IMR-90 (cell line): ENCODE measurements at regions not wholly inside any gene's neighbourhood (a gene's known extent, or its start where the extent isn't known, plus 50 kb on each side); places are given as distances from the start of the nearest gene placed in this dataset.
A peak's percentile ranks its signal among the peaks of the same experiment; 100 is the strongest.

Experiments
- ATAC-seq: fragments of 200-7000 bp; cut with Tn5 transposase; 2 replicates; pipeline ENCODE4 v1.9.1; 2020; ENCODE audit warnings: low read depth, mild to moderate bottlenecking, moderate library complexity
- BruUV-seq: library from RNA; stranded (reverse); fragments of 400-500 nt; replicated peaks from 2 replicates; lab custom pipeline; 2021; lab: Mats Ljungman, UMichigan
- CTCF ChIA-PET: fragments of 300-600 bp; formaldehyde crosslinking; extraction: SDS; loops from one replicate; lab custom pipeline; 2021; ENCODE audit warnings: antibody characterized with exemption; lab: Yijun Ruan, JAX
- POLR2A ChIA-PET: fragments of 300-600 bp; sonication (Branson Sonifier 250); formaldehyde crosslinking; loops from one replicate; lab custom pipeline; 2022; ENCODE audit warnings: antibody characterized with exemption; ENCODE audit not compliant: unreplicated experiment; lab: Charles Lee
- DNase-seq: peaks from one replicate; pipeline ENCODE4 v3.0.0; 2013
- H2AFZ ChIP-seq: replicated peaks from 2 replicates; pipeline ENCODE3; 2013; ENCODE audit warnings: low read length, mild to moderate bottlenecking; ENCODE audit not compliant: poor library complexity
- H2AK5ac ChIP-seq: 2 replicates; pipeline ENCODE4 v1.6.1; 2013; ENCODE audit warnings: low read depth, low read length, inconsistent platforms
- H2AK9ac ChIP-seq: replicated peaks from 2 replicates; pipeline ENCODE3; 2013; ENCODE audit warnings: mild to moderate bottlenecking, low read depth, low read length, moderate library complexity; ENCODE audit not compliant: poor library complexity
- H2BK120ac ChIP-seq: 2 replicates; pipeline ENCODE4 v1.6.1; 2013; ENCODE audit warnings: low read depth, low read length, inconsistent platforms
- H2BK15ac ChIP-seq: 3 replicates; pipeline ENCODE4 v1.6.1; 2013; ENCODE audit warnings: low read depth, low read length, inconsistent platforms
- H2BK20ac ChIP-seq: 2 replicates; pipeline ENCODE4 v1.6.1; 2013; ENCODE audit warnings: low read depth, mild to moderate bottlenecking, inconsistent platforms, low read length, moderate library complexity
- H2BK5ac ChIP-seq: 2 replicates; pipeline ENCODE4 v1.6.1; 2013; ENCODE audit warnings: mild to moderate bottlenecking, low read depth, low read length, inconsistent platforms; ENCODE audit not compliant: poor library complexity, severe bottlenecking
- H3K14ac ChIP-seq: replicated peaks from 2 replicates; pipeline ENCODE4 v1.6.1; 2013; ENCODE audit warnings: low read depth, low read length, inconsistent platforms
- H3K18ac ChIP-seq: 2 replicates; pipeline ENCODE4 v1.6.1; 2013; ENCODE audit warnings: low read depth, low read length, control low read depth
- H3K23ac ChIP-seq: 2 replicates; pipeline ENCODE4 v1.6.1; 2013; ENCODE audit warnings: low read depth, low read length, inconsistent platforms
- H3K27ac ChIP-seq: 2 replicates; pipeline ENCODE4 v1.5.1; 2013; ENCODE audit warnings: mild to moderate bottlenecking, control low read depth, low read length; ENCODE audit not compliant: insufficient read depth
- H3K27me3 ChIP-seq: 2 replicates; pipeline ENCODE4 v1.6.1; 2013; ENCODE audit warnings: low read length; ENCODE audit not compliant: control insufficient read depth, insufficient read depth
- H3K36me3 ChIP-seq: 2 replicates; pipeline ENCODE4 v1.6.1; 2013; ENCODE audit warnings: low read length, mixed read lengths; ENCODE audit not compliant: control insufficient read depth, insufficient read depth
- H3K4ac ChIP-seq: 2 replicates; pipeline ENCODE4 v1.6.1; 2013; ENCODE audit warnings: low read depth, low read length, inconsistent platforms
- H3K4me1 ChIP-seq: 2 replicates; pipeline ENCODE4 v1.6.1; 2013; ENCODE audit warnings: low read length, mixed read lengths; ENCODE audit not compliant: control insufficient read depth, insufficient read depth
- H3K4me2 ChIP-seq: 2 replicates; pipeline ENCODE4 v1.6.1; 2013; ENCODE audit warnings: low read depth, mild to moderate bottlenecking, control low read depth, low read length, moderate library complexity
- H3K4me3 ChIP-seq: 2 replicates; pipeline ENCODE4 v1.5.1; 2013; ENCODE audit warnings: low read depth, mild to moderate bottlenecking, control low read depth, low read length, moderate library complexity; ENCODE audit not compliant: insufficient read depth
- H3K56ac ChIP-seq: 2 replicates; pipeline ENCODE4 v1.6.1; 2013; ENCODE audit warnings: low read length, inconsistent platforms; ENCODE audit not compliant: insufficient read depth; ENCODE audit errors: extremely low read depth
- H3K79me1 ChIP-seq, 2 experiments: 2 replicates each; pipeline ENCODE4 v1.6.1; 2013; ENCODE audit warnings: low read length in 2 of 2, inconsistent platforms in 1 of 2, low read depth in 1 of 2
- H3K9ac ChIP-seq: 2 replicates; pipeline ENCODE4 v1.6.1; 2013; ENCODE audit warnings: low read depth, low read length, control low read depth
- H3K9me1 ChIP-seq: 2 replicates; pipeline ENCODE4 v1.6.1; 2013; ENCODE audit warnings: low read length, inconsistent platforms; ENCODE audit not compliant: insufficient read depth
- H3K9me3 ChIP-seq: 2 replicates; pipeline ENCODE4 v1.6.1; 2013; ENCODE audit warnings: low read length; ENCODE audit not compliant: control insufficient read depth, insufficient read depth
- H4K20me1 ChIP-seq: 2 replicates; pipeline ENCODE4 v1.6.1; 2013; ENCODE audit warnings: low read length, inconsistent platforms; ENCODE audit not compliant: insufficient read depth
- H4K5ac ChIP-seq: 2 replicates; pipeline ENCODE4 v1.6.1; 2013; ENCODE audit warnings: mild to moderate bottlenecking, low read depth, low read length, control low read depth
- H4K8ac ChIP-seq, 2 experiments: 2 replicates each; pipeline ENCODE4 v1.6.1; 2013; ENCODE audit warnings: low read depth in 2 of 2, low read length in 2 of 2, control low read depth in 1 of 2, inconsistent platforms in 1 of 2
- H4K91ac ChIP-seq: 2 replicates; pipeline ENCODE4 v1.6.1; 2013; ENCODE audit warnings: low read depth, low read length, inconsistent platforms; ENCODE audit not compliant: insufficient read depth
- BHLHE40 ChIP-seq: fragments of 150-350 bp; IDR thresholded peaks from 2 replicates; pipeline ENCODE4 v1.6.1; 2016; ENCODE audit warnings: mild to moderate bottlenecking, low read depth, low read length
- MAZ ChIP-seq: IDR thresholded peaks from 2 replicates; pipeline ENCODE4 v1.6.1; 2012; ENCODE audit warnings: low read depth, mild to moderate bottlenecking, low read length, improper control_type of control experiment, moderate library complexity, borderline replicate concordance
- MXI1 ChIP-seq: IDR thresholded peaks from 2 replicates; pipeline ENCODE4 v1.6.1; 2012; ENCODE audit warnings: low read depth, mild to moderate bottlenecking, low read length, moderate library complexity, borderline replicate concordance
- RAD21 ChIP-seq: IDR thresholded peaks from 2 replicates; pipeline ENCODE4 v1.6.1; 2012; ENCODE audit warnings: low read length, improper control_type of control experiment
- RCOR1 ChIP-seq: IDR thresholded peaks from 2 replicates; pipeline ENCODE4 v1.6.1; 2012; ENCODE audit warnings: mild to moderate bottlenecking, low read length, improper control_type of control experiment; ENCODE audit not compliant: insufficient replicate concordance
- RFX5 ChIP-seq: IDR thresholded peaks from 2 replicates; pipeline ENCODE4 v1.8.0; 2012; ENCODE audit warnings: low read depth, mild to moderate bottlenecking, low read length, moderate library complexity
- SMC3 ChIP-seq: fragments of 150-350 bp; IDR thresholded peaks from 2 replicates; pipeline ENCODE4 v1.6.1; 2016; ENCODE audit warnings: low read depth, mild to moderate bottlenecking, antibody characterized with exemption, low read length, moderate library complexity
- WGBS, 2 experiments: methylation state at CpG; one replicate each; pipeline versions ENCODE4 v1.1.5 to v1.1.7; 2013; ENCODE audit warnings: missing lambda C conversion rate in 2 of 2; ENCODE audit not compliant: insufficient read length in 1 of 2; ENCODE audit errors: extremely low coverage in 2 of 2; 5-methylcytosine and 5-hydroxymethylcytosine counted together
- dilution Hi-C: fragments of 300-500 bp; cut with HindIII; formaldehyde crosslinking; loops from one replicate; pipeline ENCODE4 v1.14.3; 2018; ENCODE audit warnings: low sequenced_read_pairs; ENCODE audit not compliant: unreplicated experiment
- in situ Hi-C: fragments of 300-500 bp; cut with MboI; formaldehyde crosslinking; loops from 3 replicates; pipeline ENCODE4 v1.14.3; 2019; ENCODE audit warnings: low sequenced_read_pairs, inconsistent platforms, mixed read lengths
- intact Hi-C: fragments of 100-400 bp; cut with micrococcal nuclease; formaldehyde crosslinking; loops from 2 replicates; pipeline ENCODE4 v1.10.0; 2022
- TF ChIP-seq, protein P1 (sequence below): conservative IDR thresholded peaks from 2 replicates; pipeline ENCODE4 v1.5.1; 2012; ENCODE audit warnings: mild to moderate bottlenecking, low read depth, low read length, improper control_type of control experiment

DNA sequence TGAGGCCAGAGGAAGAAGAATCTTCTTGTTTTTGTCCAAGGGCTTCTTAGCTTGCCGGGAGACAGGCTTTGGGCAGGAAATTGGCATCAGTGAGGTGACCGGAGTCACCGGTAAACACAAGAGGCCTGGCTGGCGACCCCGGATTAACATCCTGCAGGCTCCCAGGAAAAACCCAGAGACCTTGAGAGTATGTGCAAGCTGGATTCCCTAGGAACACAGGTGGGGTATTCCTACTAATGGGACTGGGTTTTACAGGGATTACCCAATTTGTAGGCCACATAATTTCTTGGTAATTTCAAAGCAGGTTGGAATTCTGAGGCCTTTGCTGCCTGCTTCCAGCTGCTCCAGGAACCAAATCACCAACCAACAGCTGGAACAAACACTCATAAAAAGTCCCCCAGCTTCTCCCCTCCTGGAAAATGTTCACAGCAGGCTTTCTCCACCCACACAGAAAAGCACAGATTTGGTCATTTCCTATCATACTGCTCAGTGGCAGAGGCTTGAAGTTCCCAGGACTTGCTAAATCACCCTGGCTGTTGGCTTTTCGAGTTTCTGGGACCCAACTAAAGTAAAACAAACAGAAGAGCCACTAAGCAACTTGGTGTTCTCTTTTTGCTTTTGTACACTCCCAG, 258.8 kb downstream of the IRF8 start (continued):
- TF ChIP-seq MXI1, result no peak
- no peak for TF ChIP-seq BHLHE40

DNA sequence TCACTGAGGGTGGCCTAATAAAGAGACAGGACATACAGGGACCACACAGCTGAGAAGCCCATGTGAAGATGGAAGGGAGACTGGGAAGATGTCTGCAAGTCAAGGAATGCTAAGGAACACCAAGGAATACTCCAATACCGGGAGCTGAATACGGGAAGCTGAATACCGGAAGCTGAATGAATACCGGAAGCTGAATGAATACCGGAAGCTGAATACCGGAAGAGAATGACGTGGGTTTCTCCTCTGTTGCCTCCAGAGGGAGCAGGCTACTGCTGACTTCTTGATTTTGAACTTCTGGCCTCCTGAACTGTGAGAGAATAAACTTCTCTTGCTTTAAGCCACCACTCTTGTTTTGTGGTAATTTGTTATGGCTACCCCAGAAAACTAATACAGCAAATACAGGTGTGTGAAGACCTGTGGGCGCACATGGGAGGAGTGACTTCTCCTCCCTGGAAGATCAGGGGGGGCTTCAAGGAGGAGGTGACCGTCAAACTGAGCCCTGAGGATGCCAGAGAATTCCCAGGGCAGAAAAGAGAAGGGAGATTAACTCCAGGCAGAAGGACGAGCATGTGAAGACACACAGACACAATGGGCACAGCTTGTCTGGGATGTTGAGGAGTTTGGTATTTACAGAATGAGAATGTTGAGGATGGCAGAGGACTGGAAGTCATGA, 259.9 kb downstream of the IRF8 start:
- Histone ChIP-seq H3K9me1 (peaks cover 7% of the 10 kb centered on the region), H3K27ac (no peak overlapping the region), H2BK120ac (peak overlapping the region; percentile 56), H3K4me2 (no peak overlapping the region), H2AFZ (no peak overlapping the region), H3K18ac (peak overlapping the region; percentile 17; the same call in 1 of the 2 replicates), H3K23ac (peak overlapping the region; percentile 39; the same call in 1 of the 2 replicates), H3K9me3 (no peaks in the 10 kb centered on the region), H2AK5ac (peak overlapping the region; percentile 91; the same call in 1 of the 2 replicates), H2BK5ac (no peak overlapping the region), H3K27me3 (no peaks in the 10 kb centered on the region), H3K4me3 (no peak overlapping the region), H4K20me1 (no peaks in the 10 kb centered on the region), H3K79me1 (0 out of 4 replicates have a peak, but pooled peaks cover 0 to 7% of the 10 kb centered on the region in 2 experiments), H4K8ac (peak overlapping the region; percentile 52 to 56; a peak in 2 of 4 replicates), H4K91ac (peak overlapping the region; percentile 70), H3K14ac (peak overlapping the region; percentile 81; the same call in 1 of the 2 replicates), H4K5ac (peak overlapping the region; percentile 73), H3K4me1 (peaks cover 13% of the 10 kb centered on the region), H3K36me3 (no peaks in the 10 kb centered on the region), H2AK9ac (no peak overlapping the region), H2BK15ac (peak overlapping the region; percentile 74; the same call in 2 of the 3 replicates), H3K9ac (no peak overlapping the region), H2BK20ac (peak overlapping the region; percentile 85; the same call in 1 of the 2 replicates), H3K56ac (no peak overlapping the region), H3K4ac (peak overlapping the region; percentile 72)
- dilution Hi-C loops, result no loop called here
- ChIA-PET POLR2A (interaction anchor here (0.6 kb wide), 1 partner anchor 351 kb away, joined by 4 read pairs; no protein-coding TSS in a partner anchor), CTCF (interaction anchor here (1.2 kb wide), 1 partner anchor 8 kb away, joined by 3 read pairs; no protein-coding TSS in a partner anchor)
- in situ Hi-C loops, result no loop called here
- intact Hi-C loops, result loop anchor here (10.0 kb wide), 1 partner anchor 346 kb away; no protein-coding TSS in a partner anchor
- peak; percentile 36 for DNase-seq
- ATAC-seq, result no peak
- no TSS peak for BruUV-seq
- 82% methylated on average over 5 of the region's 10 CpGs; no CpG with 5 or more reads in 1 of the 2 experiments for WGBS, 2 experiments
- TF ChIP-seq RCOR1 (no peak), RFX5 (no peak), MAZ (no peak), SMC3 (peak; percentile 27; the same call in 1 of the 2 replicates), RAD21 (peak; percentile 36)
- TF ChIP-seq, protein P1, sequence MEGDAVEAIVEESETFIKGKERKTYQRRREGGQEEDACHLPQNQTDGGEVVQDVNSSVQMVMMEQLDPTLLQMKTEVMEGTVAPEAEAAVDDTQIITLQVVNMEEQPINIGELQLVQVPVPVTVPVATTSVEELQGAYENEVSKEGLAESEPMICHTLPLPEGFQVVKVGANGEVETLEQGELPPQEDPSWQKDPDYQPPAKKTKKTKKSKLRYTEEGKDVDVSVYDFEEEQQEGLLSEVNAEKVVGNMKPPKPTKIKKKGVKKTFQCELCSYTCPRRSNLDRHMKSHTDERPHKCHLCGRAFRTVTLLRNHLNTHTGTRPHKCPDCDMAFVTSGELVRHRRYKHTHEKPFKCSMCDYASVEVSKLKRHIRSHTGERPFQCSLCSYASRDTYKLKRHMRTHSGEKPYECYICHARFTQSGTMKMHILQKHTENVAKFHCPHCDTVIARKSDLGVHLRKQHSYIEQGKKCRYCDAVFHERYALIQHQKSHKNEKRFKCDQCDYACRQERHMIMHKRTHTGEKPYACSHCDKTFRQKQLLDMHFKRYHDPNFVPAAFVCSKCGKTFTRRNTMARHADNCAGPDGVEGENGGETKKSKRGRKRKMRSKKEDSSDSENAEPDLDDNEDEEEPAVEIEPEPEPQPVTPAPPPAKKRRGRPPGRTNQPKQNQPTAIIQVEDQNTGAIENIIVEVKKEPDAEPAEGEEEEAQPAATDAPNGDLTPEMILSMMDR, result peak; percentile 41
